Lung (tissue), 11 donors: ENCODE measurements at regions not wholly inside any gene's neighbourhood (a gene's known extent, or its start where the extent isn't known, plus 50 kb on each side); places are given as distances from the start of the nearest gene placed in this dataset.

Experiments used
- ATAC-seq: fragments of 200-7000 bp; cut with Tn5 transposase; one replicate; pipeline ENCODE4 v1.9.1; 2020; ENCODE audit warnings: moderate number of reproducible peaks; ENCODE audit not compliant: insufficient read depth, low FRiP score
- DNase-seq, 3 donors: peaks; one replicate each; pipeline ENCODE4 v3.0.0-alpha.2; 2013 to 2017
- H3K27ac ChIP-seq, 2 donors: one replicate each; pipeline ENCODE4 v1.5.1; 2013; ENCODE audit warnings: mild to moderate bottlenecking in 2 of 2, moderate library complexity in 2 of 2, control low read depth in 1 of 2, inconsistent platforms in 1 of 2, low read depth in 1 of 2, low read length in 1 of 2
- H3K27me3 ChIP-seq, 3 donors: one replicate each; pipeline ENCODE4 v1.5.1; 2013; ENCODE audit warnings: low read length in 2 of 3; ENCODE audit not compliant: control insufficient read depth in 3 of 3, insufficient read depth in 3 of 3
- H3K36me3 ChIP-seq, 4 donors: one replicate each; pipeline ENCODE4 v1.5.1; 2013; ENCODE audit warnings: low read length in 4 of 4, mild to moderate bottlenecking in 1 of 4, moderate library complexity in 1 of 4; ENCODE audit not compliant: control insufficient read depth in 4 of 4, insufficient read depth in 4 of 4
- H3K4me1 ChIP-seq, 5 donors: one replicate each; pipeline ENCODE4 v1.5.1; 2013; ENCODE audit warnings: low read length in 5 of 5, mild to moderate bottlenecking in 2 of 5, moderate library complexity in 1 of 5; ENCODE audit not compliant: control insufficient read depth in 5 of 5, insufficient read depth in 5 of 5
- H3K4me3 ChIP-seq: one replicate; pipeline ENCODE4 v1.5.1; 2013; ENCODE audit warnings: mild to moderate bottlenecking, control low read depth, moderate library complexity
- H3K9ac ChIP-seq, 2 donors: one replicate each; pipeline ENCODE4 v1.5.1; 2013; ENCODE audit warnings: low read length in 2 of 2, control low read depth in 1 of 2; ENCODE audit not compliant: insufficient read depth in 1 of 2
- H3K9me3 ChIP-seq, 4 donors: one replicate each; pipeline ENCODE4 v1.5.1; 2013; ENCODE audit warnings: low read length in 3 of 4, mild to moderate bottlenecking in 1 of 4, moderate library complexity in 1 of 4; ENCODE audit not compliant: control insufficient read depth in 4 of 4, insufficient read depth in 3 of 4
- WGBS, 2 donors: extraction: QIAGEN DNeasy Blood & Tissue Kit; methylation state at CpG; one replicate each; pipeline ENCODE4 v1.1.7; 2013; 5-methylcytosine and 5-hydroxymethylcytosine counted together
- TF ChIP-seq, protein P1 (sequence below): IDR thresholded peaks from 2 replicates; pipeline ENCODE4 v1.5.1; 2012; ENCODE audit warnings: mild to moderate bottlenecking; ENCODE audit errors: control extremely low read depth, extremely low read depth
- donor health status: control.
- donor health status: control.
- donor health status: Bipolar disorder and iron deficiency.
- donor health status: healthy.
- donor health status: DM: yes; HTN: yes; CAD: no.

DNA sequence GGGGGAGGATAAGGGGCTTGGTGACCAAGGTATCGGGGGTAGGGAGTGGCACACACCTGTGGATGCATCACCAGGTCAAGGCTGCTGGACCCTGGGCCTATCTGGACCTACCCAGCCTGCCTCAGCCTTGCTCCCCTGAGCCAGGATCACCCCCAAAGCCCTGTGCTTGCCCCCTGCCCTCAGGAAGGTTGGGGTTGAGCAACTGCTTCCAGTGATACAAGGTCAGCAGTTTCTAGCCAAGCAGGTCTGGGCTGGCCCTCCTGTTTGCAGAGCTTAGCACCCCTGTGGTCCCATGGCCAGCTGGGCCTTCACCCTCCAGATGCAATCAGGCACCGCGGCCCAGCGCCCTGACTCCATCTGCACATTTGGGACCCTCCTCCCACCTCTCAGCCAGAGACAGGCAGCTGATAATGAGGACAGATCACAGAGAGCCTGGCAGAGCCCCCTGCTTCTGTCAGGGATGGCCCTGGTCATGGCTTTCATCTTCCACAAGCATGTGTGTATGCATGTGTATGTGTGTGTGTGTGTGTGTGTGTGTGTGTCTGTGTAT lies 154.6 kb downstream of the TFCP2L1 start:
- H3K27me3 ChIP-seq: peaks cover 0 to 2% (median 0%) of the 10 kb centered on the region in 3 donors
- DNase-seq (no peak), ATAC-seq (no peak)
- 93 to 94% methylated on average over 4 of the region's 4 CpGs for WGBS, 2 donors
- no peak overlapping the region for H3K27ac ChIP-seq
- no peaks in the 10 kb centered on the region for H3K9me3 ChIP-seq
- H3K4me1 ChIP-seq: no peaks in the 10 kb centered on the region
- no peak overlapping the region for H3K9ac ChIP-seq
- H3K4me3 ChIP-seq: no peak overlapping the region
- H3K36me3 ChIP-seq: no peaks in the 10 kb centered on the region
- TF ChIP-seq, protein P1, sequence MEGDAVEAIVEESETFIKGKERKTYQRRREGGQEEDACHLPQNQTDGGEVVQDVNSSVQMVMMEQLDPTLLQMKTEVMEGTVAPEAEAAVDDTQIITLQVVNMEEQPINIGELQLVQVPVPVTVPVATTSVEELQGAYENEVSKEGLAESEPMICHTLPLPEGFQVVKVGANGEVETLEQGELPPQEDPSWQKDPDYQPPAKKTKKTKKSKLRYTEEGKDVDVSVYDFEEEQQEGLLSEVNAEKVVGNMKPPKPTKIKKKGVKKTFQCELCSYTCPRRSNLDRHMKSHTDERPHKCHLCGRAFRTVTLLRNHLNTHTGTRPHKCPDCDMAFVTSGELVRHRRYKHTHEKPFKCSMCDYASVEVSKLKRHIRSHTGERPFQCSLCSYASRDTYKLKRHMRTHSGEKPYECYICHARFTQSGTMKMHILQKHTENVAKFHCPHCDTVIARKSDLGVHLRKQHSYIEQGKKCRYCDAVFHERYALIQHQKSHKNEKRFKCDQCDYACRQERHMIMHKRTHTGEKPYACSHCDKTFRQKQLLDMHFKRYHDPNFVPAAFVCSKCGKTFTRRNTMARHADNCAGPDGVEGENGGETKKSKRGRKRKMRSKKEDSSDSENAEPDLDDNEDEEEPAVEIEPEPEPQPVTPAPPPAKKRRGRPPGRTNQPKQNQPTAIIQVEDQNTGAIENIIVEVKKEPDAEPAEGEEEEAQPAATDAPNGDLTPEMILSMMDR: no peak

GRCh38 chr2:121131375-121131774 lies 153.6 kb downstream of the TFCP2L1 start:
- TF ChIP-seq, protein P1: no peak
- H3K4me1 ChIP-seq: no peaks in the 10 kb centered on the region
- ATAC-seq (no peak), DNase-seq (no peak)
- peaks cover 0 to 2% (median 0%) of the 10 kb centered on the region in 3 donors for H3K27me3 ChIP-seq
- H3K9ac ChIP-seq: no peak overlapping the region
- H3K9me3 ChIP-seq: peaks cover 0 to 2% (median 0%) of the 10 kb centered on the region in 4 donors
- 85 to 88% methylated on average over 9 of the region's 9 CpGs for WGBS, 2 donors
- H3K4me3 ChIP-seq: no peak overlapping the region
- H3K36me3 ChIP-seq: no peaks in the 10 kb centered on the region
- no peak overlapping the region for H3K27ac ChIP-seq

DNA sequence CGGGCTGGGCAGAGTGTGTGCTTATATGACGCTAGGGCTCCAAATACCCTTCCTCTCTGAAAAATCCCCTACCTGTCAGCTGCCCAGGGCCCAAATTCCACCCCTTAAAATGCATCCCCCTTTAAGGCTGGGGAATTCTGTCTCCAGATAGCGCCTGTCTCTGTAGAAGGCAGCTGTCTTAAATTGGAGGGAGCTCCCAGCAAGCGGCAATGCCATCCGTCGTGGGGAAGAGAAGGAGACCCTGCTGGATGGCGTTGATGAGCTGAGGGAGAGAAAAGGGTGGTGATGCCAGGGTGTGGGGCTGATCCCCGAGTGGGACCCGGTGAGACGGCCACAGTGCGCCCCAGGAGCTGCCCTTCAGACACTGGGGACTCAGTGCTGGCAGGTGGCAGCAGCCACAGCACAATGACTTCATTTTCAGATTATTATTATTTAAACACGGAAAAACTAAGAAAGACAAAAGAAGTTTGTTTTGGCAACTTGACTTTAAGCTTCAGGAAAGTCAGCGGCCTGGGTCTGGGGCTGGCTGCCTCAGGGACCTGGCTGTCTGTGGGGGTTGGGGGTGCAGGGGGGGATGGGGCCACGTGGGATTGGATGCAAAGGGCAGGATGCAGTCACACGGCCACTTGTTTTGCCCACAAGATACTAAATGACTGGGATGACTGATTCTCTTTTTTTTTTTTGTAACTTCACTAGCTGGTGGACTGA lies 152.8 kb downstream of the TFCP2L1 start:
- ATAC-seq: no peak
- TF ChIP-seq, protein P1: no peak
- no peaks in the 10 kb centered on the region for H3K4me1 ChIP-seq
- 73 to 78% methylated on average over 15 of the region's 15 CpGs for WGBS, 2 donors
- H3K27me3 ChIP-seq: no peaks in the 10 kb centered on the region
- H3K9ac ChIP-seq: no peak overlapping the region
- H3K36me3 ChIP-seq: no peaks in the 10 kb centered on the region
- DNase-seq: no peak
- peaks cover 0 to 3% (median 0%) of the 10 kb centered on the region in 4 donors for H3K9me3 ChIP-seq
- H3K4me3 ChIP-seq: no peak overlapping the region
- H3K27ac ChIP-seq: no peak overlapping the region
